NCI-H460 (cell line): ENCODE measurements at regions not wholly inside any gene's neighbourhood (a gene's known extent, or its start where the extent isn't known, plus 50 kb on each side); places are given as distances from the start of the nearest gene placed in this dataset.
A peak's percentile ranks its signal among the peaks of the same experiment; 100 is the strongest.

Source experiments
- DNase-seq: peaks from one replicate; pipeline ENCODE4 v3.0.0-alpha.2; 2016; ENCODE audit warnings: low read depth; ENCODE audit errors: extremely low read depth

DNA sequence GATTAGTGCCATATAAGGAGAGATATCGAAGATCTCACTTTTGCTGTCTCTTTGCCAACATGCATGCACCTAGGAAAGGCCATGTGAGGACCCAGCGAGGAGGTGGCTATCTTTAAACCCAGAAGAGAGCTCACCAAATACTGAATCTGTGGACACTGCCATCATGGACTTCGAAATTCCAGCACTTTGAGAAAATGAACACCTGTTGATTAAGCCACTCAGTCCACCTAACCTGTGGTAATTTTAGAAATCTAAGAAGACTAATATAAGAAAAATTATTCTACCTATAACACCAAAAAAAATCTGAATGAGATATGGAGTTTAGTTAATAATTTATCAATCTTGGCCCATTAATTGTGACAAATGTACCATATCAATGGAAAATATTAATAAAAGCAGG is 193.6 kb upstream of the CARD18 start:
- no peak for DNase-seq

DNA sequence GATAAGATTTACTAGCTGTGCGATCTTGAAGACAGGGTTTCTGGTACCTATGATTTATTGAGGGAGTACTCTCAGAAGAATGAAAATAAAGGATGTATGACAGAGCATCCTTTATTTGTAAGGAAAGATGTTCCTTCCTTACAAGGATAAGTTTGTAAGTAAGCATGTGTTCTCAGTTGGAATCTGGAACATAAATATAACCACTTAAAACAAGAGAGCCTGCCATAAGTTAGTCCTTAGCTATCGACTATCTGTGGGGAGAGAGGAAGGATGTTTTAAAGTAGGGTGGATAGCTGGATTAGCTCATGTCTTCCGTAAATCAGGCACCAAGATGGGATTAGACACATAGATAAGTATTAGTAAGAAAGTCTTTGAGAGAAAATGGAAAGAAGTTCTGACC is 192.6 kb upstream of the CARD18 start:
- DNase-seq = no peak

GRCh38 chr11:105328061-105328460 is 188.5 kb upstream of the CARD18 start:
- DNase-seq = no peak

GRCh38 chr11:105324156-105324555 is 184.6 kb upstream of the CARD18 start:
- DNase-seq = no peak

DNA sequence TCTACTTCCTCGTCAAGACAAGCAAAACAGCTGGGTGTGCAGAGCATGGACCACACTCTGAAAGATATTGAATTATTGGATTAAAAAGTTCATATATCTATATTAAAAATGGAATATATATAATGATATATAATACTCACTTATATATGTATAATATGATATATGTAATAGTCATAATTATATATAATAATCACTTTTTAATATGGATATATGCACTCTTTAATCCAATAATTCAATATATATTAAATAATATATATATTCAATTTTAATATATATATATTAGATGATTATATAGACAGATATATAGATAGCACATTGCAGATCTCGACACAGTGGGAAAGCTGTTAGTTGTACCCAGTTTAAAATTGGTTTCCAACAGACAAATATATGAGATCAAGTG is 182.1 kb upstream of the CARD18 start:
- DNase-seq = no peak

DNA sequence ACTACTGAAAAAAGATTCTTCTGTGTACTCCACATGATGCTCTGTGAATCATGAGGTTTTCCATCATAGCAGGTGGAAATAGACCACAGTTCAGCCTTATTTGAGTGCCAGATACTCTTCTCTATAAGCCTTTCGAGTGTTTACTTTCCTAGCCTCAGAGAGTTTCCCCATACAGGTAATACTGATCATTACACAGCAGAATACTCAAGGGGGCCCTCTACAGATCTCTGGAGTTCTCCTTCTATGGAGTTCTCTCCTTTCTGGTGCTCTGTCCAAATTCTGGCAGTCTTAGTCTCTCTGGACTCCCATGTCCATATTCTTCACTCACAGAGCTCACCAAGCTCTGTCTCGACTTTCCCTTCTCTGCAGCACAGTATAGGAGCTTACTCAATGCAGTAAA is 175.7 kb upstream of the CARD18 start:
- DNase-seq = no peak

DNA sequence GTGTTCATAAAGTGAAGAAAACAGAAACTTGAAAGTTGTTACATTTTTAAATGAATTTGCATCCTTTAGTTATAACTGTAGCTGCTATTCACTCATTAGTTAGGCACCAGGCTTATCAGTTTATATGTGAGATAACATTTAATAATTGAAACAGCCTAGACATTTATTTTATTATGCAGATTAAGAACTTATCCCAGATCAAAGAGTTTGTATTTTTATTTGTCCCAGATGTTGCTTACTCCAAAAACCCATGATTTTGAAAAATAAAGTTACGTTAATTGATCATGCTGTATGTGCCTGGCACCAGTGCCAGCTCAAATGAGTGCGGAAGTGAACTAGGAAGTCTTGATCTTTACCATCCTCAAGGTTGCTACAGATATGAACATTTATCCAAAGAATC is 172.7 kb upstream of the CARD18 start:
- DNase-seq = no peak

DNA sequence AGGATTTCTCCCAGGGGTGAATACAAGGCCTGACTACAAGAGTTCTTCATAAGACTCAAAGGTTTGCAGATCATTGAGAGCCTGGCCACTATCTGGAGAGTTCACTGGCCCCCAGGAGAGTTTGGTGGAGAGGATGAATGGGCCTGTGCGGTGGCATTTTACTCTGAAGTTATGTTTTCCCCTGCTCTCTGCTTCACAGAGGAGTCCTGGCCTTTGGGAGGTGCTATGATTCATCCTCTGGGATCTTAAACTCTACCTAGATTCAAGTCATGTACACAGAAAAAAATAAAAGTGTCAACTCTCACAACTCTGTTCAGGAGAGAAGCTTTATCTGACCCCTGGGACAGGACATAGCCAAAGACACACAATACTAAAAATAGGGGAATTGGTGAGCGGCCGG is 159.1 kb upstream of the CARD18 start:
- no peak for DNase-seq

GRCh38 chr11:105298174-105298573 is 158.6 kb upstream of the CARD18 start:
- DNase-seq = no peak

DNA sequence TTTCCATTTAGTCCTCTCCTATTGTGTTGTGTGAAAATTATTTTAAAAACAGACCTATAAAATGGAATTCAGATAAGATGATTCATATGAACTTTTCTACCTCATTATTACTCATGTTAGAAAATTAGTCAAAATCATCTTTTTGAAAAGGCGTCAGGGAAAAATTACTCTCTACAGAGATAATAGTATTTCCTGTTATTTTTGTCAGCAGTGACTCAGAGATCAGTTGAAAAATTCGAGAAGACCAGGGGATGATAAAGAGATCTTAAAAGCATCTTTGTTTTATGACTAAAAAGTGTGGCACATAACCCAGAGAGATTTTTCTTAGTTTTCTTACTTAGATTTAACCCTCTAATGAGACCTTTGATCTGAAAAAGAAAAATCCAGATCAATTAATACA is 157.9 kb upstream of the CARD18 start:
- no peak for DNase-seq

GRCh38 chr11:105296806-105297205 is 157.2 kb upstream of the CARD18 start:
- no peak for DNase-seq

GRCh38 chr11:105296386-105296785 is 156.8 kb upstream of the CARD18 start:
- DNase-seq = no peak

- no peak for DNase-seq
Observed at GRCh38 chr11:105282658-105283057, 143.1 kb upstream of the CARD18 start.

- DNase-seq = no peak
Observed at GRCh38 chr11:105274631-105275030, 135.1 kb upstream of the CARD18 start.

DNA sequence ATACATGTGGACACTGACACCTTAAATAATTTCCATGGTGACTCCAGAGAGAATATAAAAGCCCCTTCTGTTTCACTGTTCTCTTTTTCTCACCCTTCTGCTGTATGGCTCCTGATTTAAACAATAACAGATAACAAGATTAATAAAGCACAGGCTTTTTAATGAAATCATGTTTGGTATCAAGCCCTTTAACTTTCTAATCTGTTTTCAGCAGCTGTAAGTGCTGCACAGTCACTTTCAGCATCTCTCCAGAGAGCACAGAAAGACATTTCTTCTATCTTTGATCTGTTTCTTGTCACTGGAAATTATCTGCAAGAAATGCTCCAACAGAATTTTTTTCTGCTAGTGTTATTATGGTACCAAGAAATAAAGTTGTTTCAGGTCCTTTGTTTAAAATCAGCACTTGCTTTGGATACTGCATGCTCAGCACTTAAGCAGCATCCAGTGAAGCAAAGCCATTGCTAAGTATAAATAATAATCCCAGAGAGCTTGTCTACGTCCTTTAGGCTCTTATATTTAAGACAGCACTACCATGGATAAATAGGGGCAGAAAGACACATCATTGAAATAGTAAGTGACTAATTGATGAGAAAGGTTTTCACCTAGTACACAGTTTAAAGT is 134.2 kb upstream of the CARD18 start:
- DNase-seq = no peak

DNA sequence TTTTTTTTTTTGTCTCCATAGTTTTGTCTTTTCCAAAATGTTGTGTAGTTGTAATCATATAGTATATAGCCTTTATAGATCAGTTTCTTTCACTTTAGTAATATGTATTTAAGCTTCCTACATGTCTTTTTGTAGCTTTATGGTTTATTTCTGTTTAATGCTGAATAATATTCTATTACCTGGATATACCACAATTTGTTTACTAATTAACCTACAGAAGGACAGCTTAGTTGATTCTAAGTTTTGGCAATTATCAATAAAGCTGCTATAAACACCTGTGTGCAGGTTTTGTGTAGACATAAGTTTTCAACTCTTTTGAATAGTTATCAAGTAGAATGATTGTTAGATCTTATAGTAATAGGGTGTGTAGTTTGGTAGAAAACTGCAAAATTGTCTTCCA is 130.3 kb upstream of the CARD18 start:
- DNase-seq = no peak

DNA sequence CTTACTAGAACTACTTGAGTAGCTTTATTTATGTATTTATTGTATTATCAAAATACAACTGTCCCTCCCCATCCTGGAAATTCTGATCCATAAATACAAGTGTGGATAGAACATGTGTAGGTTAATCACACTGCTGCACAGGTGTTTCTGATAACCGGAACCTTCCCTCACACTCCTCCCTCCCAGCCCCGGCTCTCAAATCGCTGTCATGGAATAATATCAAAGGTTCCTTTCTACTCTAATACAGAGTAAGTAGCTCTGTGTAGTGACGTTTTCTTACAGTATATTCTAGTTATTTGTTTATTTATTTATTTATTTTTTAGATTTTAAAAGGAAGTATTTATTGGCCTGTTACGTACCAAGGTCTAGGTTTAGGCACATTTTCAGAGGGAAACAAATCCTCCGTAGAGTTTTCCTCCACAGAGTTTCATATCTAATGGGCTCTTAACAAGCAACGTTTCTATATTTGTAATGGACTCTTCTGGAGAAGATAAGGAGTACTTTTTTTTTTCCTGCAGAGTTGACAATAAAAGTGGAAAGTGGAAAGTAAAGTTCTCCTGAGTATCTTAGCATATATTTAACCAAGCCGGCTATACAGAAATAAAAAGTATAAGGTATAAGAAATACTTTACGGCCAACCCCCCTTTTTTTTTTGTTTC is 129.0 kb upstream of the CARD18 start:
- DNase-seq = no peak

GRCh38 chr11:105265845-105266244 is 126.3 kb upstream of the CARD18 start:
- DNase-seq = no peak

- no peak for DNase-seq
Observed at GRCh38 chr11:105260976-105261375, 121.4 kb upstream of the CARD18 start.

DNA sequence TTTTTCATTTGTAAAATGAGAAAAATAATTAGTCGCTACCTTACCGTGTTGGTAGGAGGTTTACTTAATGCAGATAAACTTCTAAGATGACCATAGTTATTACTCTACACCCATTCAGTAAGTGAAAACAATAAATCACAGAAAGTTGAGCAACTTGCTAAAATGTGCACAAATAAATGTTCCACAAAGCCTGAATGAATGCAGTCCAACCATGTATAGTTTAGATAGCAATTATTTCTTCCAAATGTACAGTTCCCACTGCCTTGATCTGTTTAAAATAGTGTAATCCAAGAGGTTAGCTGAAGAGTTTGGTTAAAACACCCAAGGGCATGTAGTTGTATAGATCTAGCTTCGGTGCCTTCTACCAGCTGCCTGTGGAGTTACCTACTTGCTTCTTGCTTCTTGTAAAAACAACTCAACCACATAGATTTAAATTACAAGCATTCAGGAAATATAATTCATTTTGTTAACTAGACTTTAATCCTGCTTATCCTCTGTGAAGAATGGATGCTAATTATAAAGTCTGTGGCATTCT is 106.3 kb upstream of the CARD18 start:
- DNase-seq = no peak

GRCh38 chr11:105244160-105244825 is 104.7 kb upstream of the CARD18 start:
- DNase-seq = peak; percentile 60

DNA sequence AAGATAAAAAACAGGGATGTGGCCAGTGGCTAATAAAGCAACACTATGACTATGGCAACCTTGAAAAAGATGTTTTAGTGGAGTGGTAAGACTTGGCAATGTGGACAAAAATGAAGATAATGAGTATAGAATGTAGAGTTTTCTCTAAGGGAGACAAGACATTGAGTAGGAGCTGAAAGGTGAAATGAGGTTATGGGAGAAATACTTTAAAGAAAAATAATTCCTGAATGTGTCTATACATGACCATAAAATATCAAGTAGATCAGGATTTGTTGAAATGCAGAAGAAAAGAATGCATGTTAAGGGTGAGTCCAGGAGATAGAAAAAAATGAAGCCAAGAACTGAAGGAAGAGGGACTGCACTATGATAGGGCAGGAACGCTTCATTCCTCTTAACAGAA is 101.6 kb upstream of the CARD18 start:
- no peak for DNase-seq
